HG03139 (cell line): ENCODE measurements at regions not wholly inside any gene's neighbourhood (a gene's known extent, or its start where the extent isn't known, plus 50 kb on each side); places are given as distances from the start of the nearest gene placed in this dataset.
"Not testable (repeated sequence)": the region's sequence is repeated elsewhere in the genome, so short reads cannot be mapped to it uniquely, and the experiment has no call there.

ENCODE experiments used
- ATAC-seq: cut with Tn5 transposase; IDR thresholded peaks from one replicate; pipeline ENCODE4 v1.9.1; 2021; ENCODE audit not compliant: unreplicated experiment

- not testable (repeated sequence) for ATAC-seq
These were observed 109.3 kb downstream of the GTF2IRD2B start for GRCh38 chr7:75201606-75202079.

- not testable (repeated sequence) for ATAC-seq
These were observed 113.1 kb downstream of the GTF2IRD2B start for GRCh38 chr7:75205367-75206085.

GRCh38 chr7:75215460-75215859 lies 123.1 kb downstream of the GTF2IRD2B start:
- not testable (repeated sequence) for ATAC-seq

- ATAC-seq, result not testable (repeated sequence)
These were observed 124.6 kb downstream of the GTF2IRD2B start for GRCh38 chr7:75216963-75217362.

GRCh38 chr7:75226102-75226501 lies 133.7 kb downstream of the GTF2IRD2B start:
- not testable (repeated sequence) for ATAC-seq

GRCh38 chr7:75229558-75229957 lies 137.2 kb downstream of the GTF2IRD2B start:
- ATAC-seq, result not testable (repeated sequence)

GRCh38 chr7:75230558-75230957 lies 138.2 kb downstream of the GTF2IRD2B start:
- not testable (repeated sequence) for ATAC-seq

GRCh38 chr7:75235092-75235826 lies 142.9 kb downstream of the GTF2IRD2B start:
- not testable (repeated sequence) for ATAC-seq

- ATAC-seq, result not testable (repeated sequence)
These were observed 143.4 kb downstream of the GTF2IRD2B start for GRCh38 chr7:75235827-75236167.

GRCh38 chr7:75237255-75238187 lies 145.1 kb downstream of the GTF2IRD2B start:
- ATAC-seq, result peak; percentile 85

GRCh38 chr7:75238309-75238708 lies 145.9 kb downstream of the GTF2IRD2B start:
- not testable (repeated sequence) for ATAC-seq

- ATAC-seq, result not testable (repeated sequence)
These were observed 151.2 kb downstream of the GTF2IRD2B start for GRCh38 chr7:75243638-75244037.

GRCh38 chr7:75248216-75248615 lies 147.2 kb upstream of the TRIM73 start:
- not testable (repeated sequence) for ATAC-seq

GRCh38 chr7:75254238-75254637 lies 141.2 kb upstream of the TRIM73 start:
- not testable (repeated sequence) for ATAC-seq

GRCh38 chr7:75257442-75257841 lies 138.0 kb upstream of the TRIM73 start:
- ATAC-seq, result not testable (repeated sequence)

- ATAC-seq, result not testable (repeated sequence)
These were observed 135.9 kb upstream of the TRIM73 start for GRCh38 chr7:75259454-75260003.

- ATAC-seq, result not testable (repeated sequence)
These were observed 133.8 kb upstream of the TRIM73 start for GRCh38 chr7:75261660-75262059.

GRCh38 chr7:75268158-75268557 lies 127.3 kb upstream of the TRIM73 start:
- ATAC-seq, result not testable (repeated sequence)

- not testable (repeated sequence) for ATAC-seq
These were observed 126.3 kb upstream of the TRIM73 start for GRCh38 chr7:75269159-75269558.

GRCh38 chr7:75274114-75274513 lies 121.3 kb upstream of the TRIM73 start:
- not testable (repeated sequence) for ATAC-seq
